Vagina (tissue), 2 donors: ENCODE measurements at regions not wholly inside any gene's neighbourhood (a gene's known extent, or its start where the extent isn't known, plus 50 kb on each side); places are given as distances from the start of the nearest gene placed in this dataset.
A peak's percentile ranks its signal among the peaks of the same experiment; 100 is the strongest.

Experiments
- DNase-seq, 2 donors: peaks; one replicate each; pipeline ENCODE4 v3.0.0-alpha.2; 2017; ENCODE audit errors: extremely low spot score in 2 of 2
- H3K27ac ChIP-seq: fragments of 200-600 bp; sonication (generic); one replicate; pipeline ENCODE4 v1.5.1; 2019
- H3K27me3 ChIP-seq: fragments of 200-600 bp; sonication (generic); one replicate; pipeline ENCODE4 v1.5.1; 2019
- H3K36me3 ChIP-seq, 2 donors: fragments of 200-600 bp; sonication (generic); one replicate each; pipeline ENCODE4 v1.5.1; 2017 to 2019
- H3K4me1 ChIP-seq: fragments of 200-600 bp; sonication (generic); one replicate; pipeline ENCODE4 v1.5.1; 2019
- H3K4me3 ChIP-seq, 2 donors: fragments of 200-600 bp; sonication (generic); 1 replicate in 1 of 2; 2 replicates in 1 of 2; pipeline ENCODE4 v1.5.1; 2016 to 2019
- H3K9me3 ChIP-seq: fragments of 200-600 bp; sonication (generic); one replicate; pipeline ENCODE4 v1.5.1; 2019
- CTCF ChIP-seq, 3 experiments: fragments of 450-650 bp in 2 of 3; fragments of 200-600 bp in 1 of 3; sonication (generic) in 1 of 3; IDR thresholded peaks; one replicate each; pipeline ENCODE4 v1.5.1; 2017 to 2019; ENCODE audit warnings: antibody characterized with exemption in 3 of 3, mild to moderate bottlenecking in 2 of 3, moderate library complexity in 2 of 3
- POLR2A ChIP-seq, 2 donors: fragments of 450-650 bp; IDR thresholded peaks; one replicate each; pipeline ENCODE4 v1.6.1; 2017; ENCODE audit warnings: antibody characterized with exemption in 2 of 2, mild to moderate bottlenecking in 2 of 2, moderate library complexity in 2 of 2
- POLR2AphosphoS5 ChIP-seq, 2 donors: sonication (generic); formaldehyde crosslinking; IDR thresholded peaks; one replicate each; pipeline ENCODE4 v1.9.0; 2017; ENCODE audit warnings: antibody characterized with exemption in 2 of 2, mild to moderate bottlenecking in 2 of 2, low read depth in 1 of 2; ENCODE audit not compliant: insufficient read depth in 1 of 2
- intact Hi-C: fragments of 100-400 bp; cut with DNase I; formaldehyde crosslinking; loops from one replicate; pipeline ENCODE4 v1.15.1; 2023

GRCh38 chr1:212507369-212507768 is 74.6 kb downstream of the NENF start:
- no peaks in the 10 kb centered on the region for H3K4me1 ChIP-seq
- no peak for TF ChIP-seq POLR2A (IDR thresholded peaks at IDR 0.05)
- no peak for TF ChIP-seq POLR2AphosphoS5 (IDR thresholded peaks at IDR 0.05; ENCODE audit: insufficient read depth in 1 of 2, low read depth in 1 of 2)
- TF ChIP-seq CTCF (IDR thresholded peaks at IDR 0.05) = no peak
- H3K36me3 ChIP-seq = no peaks in the 10 kb centered on the region
- no peaks in the 10 kb centered on the region for H3K27me3 ChIP-seq
- no peak overlapping the region for H3K4me3 ChIP-seq
- no peaks in the 10 kb centered on the region for H3K9me3 ChIP-seq
- H3K27ac ChIP-seq = no peak overlapping the region
- no peak for DNase-seq
- intact Hi-C loops = no loop called here

GRCh38 chr1:212512816-212513559 is 80.3 kb downstream of the NENF start:
- Histone ChIP-seq H3K27ac (no peak overlapping the region), H3K27me3 (peaks cover 5% of the 10 kb centered on the region), H3K4me3 (no peak overlapping the region), H3K36me3 (no peaks in the 10 kb centered on the region), H3K4me1 (peaks cover 17% of the 10 kb centered on the region), H3K9me3 (no peaks in the 10 kb centered on the region)
- TF ChIP-seq CTCF (IDR thresholded peaks at IDR 0.05) = no peak
- no peak for TF ChIP-seq POLR2A (IDR thresholded peaks at IDR 0.05)
- no peak for TF ChIP-seq POLR2AphosphoS5 (IDR thresholded peaks at IDR 0.05; ENCODE audit: insufficient read depth in 1 of 2, low read depth in 1 of 2)
- no peak for DNase-seq
- intact Hi-C loops = no loop called here

- Histone ChIP-seq H3K27me3 (peaks cover 5% of the 10 kb centered on the region), H3K27ac (no peak overlapping the region), H3K36me3 (no peaks in the 10 kb centered on the region), H3K4me3 (no peak overlapping the region), H3K9me3 (no peaks in the 10 kb centered on the region), H3K4me1 (peaks cover 17% of the 10 kb centered on the region)
- intact Hi-C loops = no loop called here
- TF ChIP-seq POLR2A (IDR thresholded peaks at IDR 0.05) (no peak), POLR2AphosphoS5 (IDR thresholded peaks at IDR 0.05; ENCODE audit: insufficient read depth in 1 of 2, low read depth in 1 of 2) (no peak), CTCF (IDR thresholded peaks at IDR 0.05) (no peak)
- DNase-seq = no peak
These were observed 80.9 kb downstream of the NENF start for GRCh38 chr1:212513586-212513985.

- no peak for TF ChIP-seq POLR2AphosphoS5 (IDR thresholded peaks at IDR 0.05; ENCODE audit: insufficient read depth in 1 of 2, low read depth in 1 of 2)
- TF ChIP-seq POLR2A (IDR thresholded peaks at IDR 0.05) = no peak
- no peak for TF ChIP-seq CTCF (IDR thresholded peaks at IDR 0.05)
- H3K27ac ChIP-seq = no peak overlapping the region
- H3K9me3 ChIP-seq = no peaks in the 10 kb centered on the region
- peaks cover 17% of the 10 kb centered on the region for H3K4me1 ChIP-seq
- peak overlapping the region; percentile 12 to 28 for H3K4me3 ChIP-seq
- H3K27me3 ChIP-seq = peaks cover 5% of the 10 kb centered on the region
- intact Hi-C loops = no loop called here
- DNase-seq = no peak
- H3K36me3 ChIP-seq = no peaks in the 10 kb centered on the region
These were observed 81.4 kb downstream of the NENF start for GRCh38 chr1:212514056-212514614.

- intact Hi-C loops = no loop called here
- no peak overlapping the region for H3K27ac ChIP-seq
- H3K4me3 ChIP-seq = peak overlapping the region; percentile 12 to 28
- H3K4me1 ChIP-seq = peaks cover 17% of the 10 kb centered on the region
- no peaks in the 10 kb centered on the region for H3K9me3 ChIP-seq
- TF ChIP-seq POLR2AphosphoS5 (IDR thresholded peaks at IDR 0.05; ENCODE audit: insufficient read depth in 1 of 2, low read depth in 1 of 2) (no peak), CTCF (IDR thresholded peaks at IDR 0.05) (no peak), POLR2A (IDR thresholded peaks at IDR 0.05) (no peak)
- H3K27me3 ChIP-seq = peaks cover 5% of the 10 kb centered on the region
- no peaks in the 10 kb centered on the region for H3K36me3 ChIP-seq
- DNase-seq = no peak
These were observed 82.1 kb downstream of the NENF start for GRCh38 chr1:212514782-212515181.
